Epithelial cell of prostate (primary cell): ENCODE measurements at regions not wholly inside any gene's neighbourhood (a gene's known extent, or its start where the extent isn't known, plus 50 kb on each side); places are given as distances from the start of the nearest gene placed in this dataset.

Source experiments
- DNase-seq: peaks from one replicate; pipeline ENCODE4 v3.0.0-alpha.2; 2011; ENCODE audit warnings: low read depth, low spot score
- H3K27ac ChIP-seq: fragments of 450-650 bp; 2 replicates; pipeline ENCODE4 v1.5.1; 2017; ENCODE audit warnings: mild to moderate bottlenecking

- DNase-seq = no peak
- no peak overlapping the region for H3K27ac ChIP-seq
Measured at GRCh38 chr6:97666889-97667288, 383.9 kb upstream of the MMS22L start.

GRCh38 chr6:97668716-97669115 is 385.7 kb upstream of the MMS22L start:
- H3K27ac ChIP-seq = no peak overlapping the region
- no peak for DNase-seq

GRCh38 chr6:97669191-97670031 is 386.4 kb upstream of the MMS22L start:
- H3K27ac ChIP-seq = no peak overlapping the region
- DNase-seq = no peak

- no peak for DNase-seq
- H3K27ac ChIP-seq = no peak overlapping the region
Measured at GRCh38 chr6:97674802-97675201, 391.8 kb upstream of the MMS22L start.

GRCh38 chr6:97677626-97678025 is 394.6 kb upstream of the MMS22L start:
- no peak for DNase-seq
- H3K27ac ChIP-seq = no peak overlapping the region

GRCh38 chr6:97687916-97688315 is 404.9 kb upstream of the MMS22L start:
- DNase-seq = no peak
- no peak overlapping the region for H3K27ac ChIP-seq

GRCh38 chr6:97689078-97689754 is 406.2 kb upstream of the MMS22L start:
- no peak for DNase-seq

GRCh38 chr6:97697456-97697855 is 414.4 kb upstream of the MMS22L start:
- H3K27ac ChIP-seq = no peak overlapping the region
- peak; percentile 16 for DNase-seq

More at GRCh38 chr6:97689078-97689754, 406.2 kb upstream of the MMS22L start:
- H3K27ac ChIP-seq = no peak overlapping the region

- no peak for DNase-seq
- H3K27ac ChIP-seq = no peak overlapping the region
Measured at GRCh38 chr6:97701801-97702200, 418.8 kb upstream of the MMS22L start.

- H3K27ac ChIP-seq = no peak overlapping the region
- DNase-seq = no peak
Measured at GRCh38 chr6:97702248-97702647, 419.2 kb upstream of the MMS22L start.

GRCh38 chr6:97703661-97704060 is 420.6 kb upstream of the MMS22L start:
- no peak for DNase-seq
- no peak overlapping the region for H3K27ac ChIP-seq

- no peak overlapping the region for H3K27ac ChIP-seq
- no peak for DNase-seq
Measured at GRCh38 chr6:97705568-97705967, 422.6 kb upstream of the MMS22L start.

- no peak overlapping the region for H3K27ac ChIP-seq
- no peak for DNase-seq
Measured at GRCh38 chr6:97712751-97713150, 429.7 kb upstream of the MMS22L start.

- H3K27ac ChIP-seq = no peak overlapping the region
Measured at GRCh38 chr6:97714772-97715171, 431.8 kb upstream of the MMS22L start.

GRCh38 chr6:97717086-97717485 is 434.1 kb upstream of the MMS22L start:
- no peak for DNase-seq
- H3K27ac ChIP-seq = no peak overlapping the region

More at GRCh38 chr6:97714772-97715171, 431.8 kb upstream of the MMS22L start:
- DNase-seq = no peak

GRCh38 chr6:97726378-97726777 is 443.4 kb upstream of the MMS22L start:
- no peak overlapping the region for H3K27ac ChIP-seq

GRCh38 chr6:97732045-97732444 is 449.0 kb upstream of the MMS22L start:
- no peak overlapping the region for H3K27ac ChIP-seq
- DNase-seq = no peak

More at GRCh38 chr6:97726378-97726777, 443.4 kb upstream of the MMS22L start:
- no peak for DNase-seq

GRCh38 chr6:97757575-97757974 is 474.6 kb upstream of the MMS22L start:
- DNase-seq = no peak
- no peak overlapping the region for H3K27ac ChIP-seq

- DNase-seq = no peak
- no peak overlapping the region for H3K27ac ChIP-seq
Measured at GRCh38 chr6:97765461-97765860, 482.4 kb upstream of the MMS22L start.

GRCh38 chr6:97771372-97771771 is 488.4 kb upstream of the MMS22L start:
- no peak for DNase-seq
- no peak overlapping the region for H3K27ac ChIP-seq

- no peak overlapping the region for H3K27ac ChIP-seq
- no peak for DNase-seq
Measured at GRCh38 chr6:97775012-97775411, 492.0 kb upstream of the MMS22L start.
